GM12878 (cell line): ENCODE measurements at regions not wholly inside any gene's neighbourhood (a gene's known extent, or its start where the extent isn't known, plus 50 kb on each side); places are given as distances from the start of the nearest gene placed in this dataset.

Experiments
- CBFB ChIP-seq: IDR thresholded peaks from 2 replicates; pipeline ENCODE4 v1.6.1; 2016; ENCODE audit warnings: antibody characterized with exemption, low read depth
- CTCF ChIP-seq, 3 experiments: IDR thresholded peaks in 2 of 3; conservative IDR thresholded peaks in 1 of 3; 2 replicates each; pipeline ENCODE4 v1.5.1; 2011; ENCODE audit warnings: low read depth in 3 of 3, low read length in 3 of 3, mild to moderate bottlenecking in 3 of 3, control low read depth in 2 of 3, moderate library complexity in 2 of 3, inconsistent platforms in 1 of 3, mixed read lengths in 1 of 3; ENCODE audit not compliant: control insufficient read depth in 2 of 3, insufficient read depth in 1 of 3; ENCODE audit errors: extremely low read depth in 1 of 3
- EP300 ChIP-seq, 2 experiments: fragments of 150-350 bp in 1 of 2; IDR thresholded peaks; 2 replicates each; pipeline ENCODE4 v1.6.1; 2011 to 2012; ENCODE audit warnings: low read depth in 2 of 2, low read length in 2 of 2, borderline replicate concordance in 1 of 2, improper control_type of control experiment in 1 of 2, inconsistent platforms in 1 of 2; ENCODE audit not compliant: control insufficient read depth in 1 of 2
- HDGF ChIP-seq: fragments of 450-650 bp; IDR thresholded peaks from 2 replicates; pipeline ENCODE4 v1.6.1; 2016; ENCODE audit warnings: antibody characterized with exemption
- POLR2A ChIP-seq: IDR thresholded peaks from 2 replicates; pipeline ENCODE4 v1.6.1; 2011; ENCODE audit warnings: low read depth, mild to moderate bottlenecking, low read length
- POLR2AphosphoS2 ChIP-seq: IDR thresholded peaks from 2 replicates; pipeline ENCODE4 v1.6.1; 2011; ENCODE audit warnings: low read depth, mild to moderate bottlenecking, low read length, improper control_type of control experiment, moderate library complexity
- TF ChIP-seq, protein P1 (sequence below): IDR thresholded peaks from 2 replicates; pipeline ENCODE4 v1.6.1; 2011; ENCODE audit warnings: low read depth, low read length, improper control_type of control experiment, borderline replicate concordance
- TF ChIP-seq, protein P2 (sequence below): IDR thresholded peaks from 2 replicates; pipeline ENCODE4 v1.6.1; 2012; ENCODE audit warnings: low read depth, low read length, improper control_type of control experiment

DNA sequence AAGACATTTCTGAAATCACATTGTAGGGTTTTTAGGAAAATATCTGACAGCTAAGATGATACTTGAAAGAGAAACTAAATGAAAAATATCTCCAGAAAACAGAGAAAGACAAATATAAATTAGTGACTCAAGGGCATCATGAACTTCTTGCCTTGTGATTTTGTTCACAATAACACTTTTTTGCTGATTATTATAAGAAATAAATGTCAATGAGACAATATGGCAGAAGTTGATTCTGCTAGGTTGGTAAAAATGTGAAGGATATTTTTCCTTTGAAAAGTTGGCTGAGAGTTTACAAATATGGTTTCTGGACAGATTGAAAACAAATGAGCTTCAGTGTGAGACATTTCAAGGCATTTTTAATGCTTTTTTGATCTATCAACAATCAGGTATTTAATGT is 1631.2 kb upstream of the ACVR2A start:
- no peak for TF ChIP-seq CTCF (IDR thresholded peaks at IDR 0.05 in 2 of 3, conservative IDR thresholded peaks at IDR 0.05 in 1 of 3; ENCODE audit: control insufficient read depth in 2 of 3, extremely low read depth in 1 of 3, insufficient read depth in 1 of 3, low read depth in 3 of 3, low read length in 3 of 3)
- no peak for TF ChIP-seq POLR2AphosphoS2
- no peak for TF ChIP-seq POLR2A
- TF ChIP-seq, protein P1, sequence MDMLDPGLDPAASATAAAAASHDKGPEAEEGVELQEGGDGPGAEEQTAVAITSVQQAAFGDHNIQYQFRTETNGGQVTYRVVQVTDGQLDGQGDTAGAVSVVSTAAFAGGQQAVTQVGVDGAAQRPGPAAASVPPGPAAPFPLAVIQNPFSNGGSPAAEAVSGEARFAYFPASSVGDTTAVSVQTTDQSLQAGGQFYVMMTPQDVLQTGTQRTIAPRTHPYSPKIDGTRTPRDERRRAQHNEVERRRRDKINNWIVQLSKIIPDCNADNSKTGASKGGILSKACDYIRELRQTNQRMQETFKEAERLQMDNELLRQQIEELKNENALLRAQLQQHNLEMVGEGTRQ = no peak
- no peak for TF ChIP-seq CBFB
- no peak for TF ChIP-seq EP300 (IDR thresholded peaks at IDR 0.05; ENCODE audit: borderline replicate concordance in 1 of 2, control insufficient read depth in 1 of 2, low read depth in 2 of 2, low read length in 2 of 2)
- TF ChIP-seq HDGF = no peak
- TF ChIP-seq, protein P2, sequence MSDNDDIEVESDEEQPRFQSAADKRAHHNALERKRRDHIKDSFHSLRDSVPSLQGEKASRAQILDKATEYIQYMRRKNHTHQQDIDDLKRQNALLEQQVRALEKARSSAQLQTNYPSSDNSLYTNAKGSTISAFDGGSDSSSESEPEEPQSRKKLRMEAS = no peak
